K562 (cell line): ENCODE measurements at regions not wholly inside any gene's neighbourhood (a gene's known extent, or its start where the extent isn't known, plus 50 kb on each side); places are given as distances from the start of the nearest gene placed in this dataset.

ENCODE experiments used
- ATAC-seq: fragments of 200-7000 bp; cut with Tn5 transposase; 3 replicates; pipeline ENCODE4 v1.9.1; 2020; ENCODE audit warnings: moderate library complexity
- BruUV-seq: library from RNA; stranded (reverse); fragments of 400-500 nt; replicated peaks from 2 replicates; lab custom pipeline; 2021; lab: Mats Ljungman, UMichigan
- CTCF ChIA-PET: fragments of 300-600 bp; formaldehyde crosslinking; extraction: SDS; loops from one replicate; lab custom pipeline; 2021; ENCODE audit warnings: low intra/inter-chr PET ratio; lab: Yijun Ruan, JAX
- POLR2A ChIA-PET: fragments of 300-600, 350-650 bp; sonication (Branson Sonifier 250); formaldehyde crosslinking; extraction: SDS; loops from one replicate; lab custom pipeline; 2021; ENCODE audit warnings: antibody characterized with exemption, inconsistent platforms; lab: Yijun Ruan, JAX
- DNase-seq, 4 experiments: peaks; one replicate each; pipeline versions ENCODE4 v3.0.0 to v3.0.0-alpha.2; 2011 to 2018; ENCODE audit warnings: low spot score in 3 of 4, mixed read lengths in 3 of 4; ENCODE audit errors: extremely low read depth in 1 of 4
- FAIRE-seq: peaks from 2 replicates; lab custom pipeline; 2011; peaks lifted over from hg19 to GRCh38; lab: Jason Lieb, UNC
- H2AFZ ChIP-seq: 2 replicates; pipeline ENCODE4 v1.6.0; 2011; ENCODE audit warnings: low read depth, low read length, control low read depth, inconsistent platforms
- H3K27ac ChIP-seq: fragments of 200-600 bp; 3 replicates; pipeline ENCODE4 v1.8.0; 2011; ENCODE audit warnings: low read depth, mild to moderate bottlenecking, control low read depth, inconsistent platforms, low read length, moderate library complexity, mixed read lengths; ENCODE audit errors: extremely low read depth
- H3K27me3 ChIP-seq, 2 experiments: fragments of 300-600 bp in 1 of 2; 2 replicates in 1 of 2; 3 replicates in 1 of 2; pipeline versions ENCODE4 v1.6.0 to v1.8.0; 2011; ENCODE audit warnings: inconsistent platforms in 2 of 2, low read length in 2 of 2, mild to moderate bottlenecking in 1 of 2, mixed read lengths in 1 of 2, moderate library complexity in 1 of 2; ENCODE audit not compliant: control insufficient read depth in 2 of 2, insufficient read depth in 2 of 2
- H3K36me3 ChIP-seq: fragments of 300-600 bp; 3 replicates; pipeline ENCODE4 v1.8.0; 2011; ENCODE audit warnings: mild to moderate bottlenecking, low read length, inconsistent platforms; ENCODE audit not compliant: control insufficient read depth, insufficient read depth
- H3K4me1 ChIP-seq, 2 experiments: fragments of 200-600 bp in 1 of 2; replicated peaks in 1 of 2; 2 replicates in 1 of 2; 3 replicates in 1 of 2; pipeline versions ENCODE4 v1.5.1 to v1.8.0; 2011; ENCODE audit warnings: inconsistent platforms in 2 of 2, low read length in 2 of 2, mild to moderate bottlenecking in 1 of 2, mixed read lengths in 1 of 2, moderate library complexity in 1 of 2; ENCODE audit not compliant: control insufficient read depth in 2 of 2, insufficient read depth in 2 of 2
- H3K4me2 ChIP-seq: 2 replicates; pipeline ENCODE4 v1.6.1; 2011; ENCODE audit warnings: low read length, control low read depth, inconsistent platforms, mixed read lengths; ENCODE audit not compliant: insufficient read depth
- H3K4me3 ChIP-seq: fragments of 200-600 bp; sonication (generic), shearing (Covaris generic); 2 replicates; pipeline ENCODE4 v1.5.1; 2016; ENCODE audit warnings: control low read depth, inconsistent platforms
- H3K79me2 ChIP-seq: fragments of 200-600 bp; 3 replicates; pipeline ENCODE4 v1.8.0; 2011; ENCODE audit warnings: low read length, inconsistent platforms; ENCODE audit not compliant: control insufficient read depth, insufficient read depth
- H3K9ac ChIP-seq, 2 experiments: 2 replicates each; pipeline versions ENCODE4 v1.6.0 to v1.6.1; 2011; ENCODE audit warnings: low read depth in 2 of 2, low read length in 2 of 2, control low read depth in 1 of 2, inconsistent platforms in 1 of 2, mild to moderate bottlenecking in 1 of 2, mixed read lengths in 1 of 2; ENCODE audit not compliant: insufficient read depth in 1 of 2
- H3K9me1 ChIP-seq: one replicate; pipeline ENCODE4 v1.6.0; 2011; ENCODE audit warnings: inconsistent platforms, mild to moderate bottlenecking, low read length, moderate library complexity; ENCODE audit not compliant: control insufficient read depth, insufficient read depth
- H3K9me3 ChIP-seq: replicated peaks from 2 replicates; pipeline ENCODE4 v1.5.1; 2011; ENCODE audit warnings: low read depth, low read length, inconsistent platforms; ENCODE audit not compliant: control insufficient read depth, insufficient read depth
- H4K20me1 ChIP-seq: replicated peaks from 2 replicates; pipeline ENCODE4 v1.6.1; 2011; ENCODE audit warnings: low read length, inconsistent platforms, mixed read lengths; ENCODE audit not compliant: control insufficient read depth, insufficient read depth
- NFXL1 ChIP-seq: fragments of 450-650 bp; formaldehyde crosslinking; IDR thresholded peaks from 2 replicates; pipeline ENCODE4 v1.4.0; 2021; ENCODE audit warnings: mild to moderate bottlenecking
- NR3C1 ChIP-seq: sonication (generic); formaldehyde crosslinking; IDR thresholded peaks from 2 replicates; pipeline ENCODE4 v1.8.1; 2022; ENCODE audit warnings: missing genetic modification reagents
- POLR2B ChIP-seq: fragments of 450-650 bp; IDR thresholded peaks from 2 replicates; pipeline ENCODE4 v1.6.1; 2018; ENCODE audit warnings: low read depth; ENCODE audit not compliant: partially characterized antibody
- SIX5 ChIP-seq, 2 experiments: IDR thresholded peaks; 2 replicates each; pipeline ENCODE4 v1.6.1; 2011; ENCODE audit warnings: low read length in 2 of 2, borderline replicate concordance in 1 of 2, low read depth in 1 of 2, mild to moderate bottlenecking in 1 of 2, moderate library complexity in 1 of 2; ENCODE audit not compliant: insufficient read depth in 1 of 2
- TEAD2 ChIP-seq: fragments of 450-650 bp; IDR thresholded peaks from 2 replicates; pipeline ENCODE4 v1.6.1; 2016; ENCODE audit warnings: missing genetic modification characterization, control low read depth, missing compliant biosample characterization
- THRAP3 ChIP-seq: fragments of 450-650 bp; IDR thresholded peaks from 2 replicates; pipeline ENCODE4 v1.6.1; 2016; ENCODE audit warnings: mild to moderate bottlenecking, inconsistent platforms, borderline replicate concordance
- ZNF695 ChIP-seq: fragments of 450-650 bp; formaldehyde crosslinking; IDR thresholded peaks from 2 replicates; pipeline ENCODE4 v1.4.0; 2020; ENCODE audit warnings: mild to moderate bottlenecking, moderate library complexity
- ZNF785 ChIP-seq: fragments of 250-450 bp; sonication (Bioruptor Pico); IDR thresholded peaks from 2 replicates; pipeline ENCODE4 v1.4.0; 2020; ENCODE audit warnings: mild to moderate bottlenecking
- WGBS: fragments of 100-300 bp; shearing (Covaris generic); methylation state at CpG from one replicate; pipeline ENCODE4 v1.1.6; 2016; ENCODE audit warnings: low coverage, mixed read lengths; ENCODE audit not compliant: insufficient coverage; ENCODE audit errors: missing lambda C conversion rate; 5-methylcytosine and 5-hydroxymethylcytosine counted together
- in situ Hi-C: fragments of 300-500 bp; cut with MboI; formaldehyde crosslinking; loops from 4 replicates; pipeline ENCODE4 v1.15.0; 2018; ENCODE audit warnings: inconsistent platforms, mixed read lengths
- intact Hi-C: fragments of 100-400 bp; cut with micrococcal nuclease; formaldehyde crosslinking; loops from 2 replicates; pipeline ENCODE4 v1.14.2; 2022
- TF ChIP-seq, protein P1 (sequence below): IDR thresholded peaks from 2 replicates; pipeline ENCODE4 v1.6.1; 2011; ENCODE audit warnings: borderline replicate concordance, low read depth, mild to moderate bottlenecking, moderate library complexity, low read length; ENCODE audit not compliant: insufficient read depth, poor library complexity, severe bottlenecking

DNA sequence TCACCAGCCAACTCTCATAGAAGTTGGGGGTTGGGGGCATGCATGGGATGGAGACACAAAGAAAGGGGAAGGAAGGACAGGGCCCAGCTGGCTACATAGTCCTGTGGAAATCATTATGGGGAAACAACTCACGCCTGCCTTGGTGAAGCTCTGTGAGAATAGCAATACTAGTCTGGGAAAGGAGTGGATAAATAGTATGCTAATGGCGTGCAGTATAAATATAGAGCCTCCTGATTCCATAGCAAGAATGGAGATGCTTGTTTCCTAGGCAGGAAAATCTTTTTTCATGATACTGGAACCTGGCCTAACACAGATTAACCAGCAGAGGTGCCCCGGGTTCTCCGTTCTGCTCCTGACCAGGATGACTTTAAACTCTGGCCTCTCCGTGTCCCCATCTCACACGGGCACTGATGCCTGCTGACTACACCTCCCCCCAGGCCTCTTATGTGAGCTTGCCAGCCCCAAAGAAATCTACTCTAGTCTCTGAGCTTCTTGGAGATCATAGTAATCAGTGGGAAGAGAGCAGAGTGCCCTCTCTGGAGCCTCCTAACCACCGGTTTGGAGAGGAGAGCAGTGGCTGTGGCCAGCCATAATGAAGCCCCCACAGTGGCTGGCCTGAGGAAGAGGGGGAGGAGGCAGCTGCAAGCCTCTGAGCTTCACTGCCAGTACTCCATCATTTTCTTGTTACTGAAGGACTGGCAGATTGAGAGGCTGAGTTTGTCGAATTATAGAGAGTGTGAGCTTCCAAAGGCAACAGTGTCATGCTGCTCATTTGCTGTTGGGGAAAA, 355.0 kb upstream of the SEMA6D start:
- Histone ChIP-seq H3K27me3 (no peaks in the 10 kb centered on the region), H4K20me1 (no peaks in the 10 kb centered on the region), H3K4me1 (no peaks in the 10 kb centered on the region), H2AFZ (no peak overlapping the region), H3K9me3 (no peaks in the 10 kb centered on the region), H3K4me3 (no peak overlapping the region), H3K27ac (no peak overlapping the region; the same call in 2 of the 3 replicates), H3K36me3 (no peaks in the 10 kb centered on the region), H3K79me2 (no peaks in the 10 kb centered on the region), H3K4me2 (no peak overlapping the region), H3K9ac (no peak overlapping the region), H3K9me1 (no peaks in the 10 kb centered on the region)
- CTCF ChIA-PET: no interaction called here
- no TSS peak for BruUV-seq
- intact Hi-C loops (no loop called here), in situ Hi-C loops (no loop called here)
- no peak for TF ChIP-seq ZNF785 (CRISPR knock-in tag)
- no peak for TF ChIP-seq ZNF695 (CRISPR knock-in tag)
- no peak for TF ChIP-seq NFXL1
- TF ChIP-seq NR3C1 (CRISPR knock-in tag): no peak
- no peak for TF ChIP-seq POLR2B
- POLR2A ChIA-PET: no interaction called here
- no peak for FAIRE-seq
- 0% methylated on average over 8 of the region's 8 CpGs for WGBS
- no peak for ATAC-seq
- no peak for DNase-seq

DNA sequence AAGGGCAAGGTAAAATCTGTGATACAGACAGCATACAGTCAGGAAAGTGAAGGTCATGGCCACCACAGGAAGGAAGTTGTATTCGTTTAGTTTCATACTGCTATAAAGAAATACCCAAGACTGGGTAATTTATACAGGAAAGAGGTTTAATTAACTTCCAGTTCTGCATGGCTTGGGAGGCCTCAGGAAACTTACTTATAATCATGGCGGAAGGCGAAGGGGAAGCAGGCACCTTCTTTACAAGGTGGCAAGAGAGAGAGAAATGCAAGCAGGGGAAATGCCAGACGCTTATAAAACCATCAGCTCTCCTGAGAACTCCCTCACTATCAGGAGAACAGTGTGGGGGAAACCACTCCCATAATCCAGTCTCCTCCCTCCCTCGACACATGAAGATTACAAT, 353.7 kb upstream of the SEMA6D start:
- WGBS: 0% methylated on average over 5 of the region's 5 CpGs
- no peaks in the 10 kb centered on the region for H3K9me3 ChIP-seq
- H4K20me1 ChIP-seq: no peaks in the 10 kb centered on the region
- no peaks in the 10 kb centered on the region for H3K79me2 ChIP-seq
- H3K27me3 ChIP-seq: no peaks in the 10 kb centered on the region
- H3K4me3 ChIP-seq: no peak overlapping the region
- ChIA-PET CTCF (no interaction called here), POLR2A (no interaction called here)
- DNase-seq: no peak
- ATAC-seq: no peak
- intact Hi-C loops: no loop called here
- H3K27ac ChIP-seq: no peak overlapping the region
- FAIRE-seq: no peak
- H3K9me1 ChIP-seq: no peaks in the 10 kb centered on the region
- TF ChIP-seq SIX5 (IDR thresholded peaks at IDR 0.05; ENCODE audit: borderline replicate concordance in 1 of 2, insufficient read depth in 1 of 2, low read depth in 1 of 2, low read length in 2 of 2) (no peak), THRAP3 (no peak), TEAD2 (tag) (no peak)
- TF ChIP-seq, protein P1, sequence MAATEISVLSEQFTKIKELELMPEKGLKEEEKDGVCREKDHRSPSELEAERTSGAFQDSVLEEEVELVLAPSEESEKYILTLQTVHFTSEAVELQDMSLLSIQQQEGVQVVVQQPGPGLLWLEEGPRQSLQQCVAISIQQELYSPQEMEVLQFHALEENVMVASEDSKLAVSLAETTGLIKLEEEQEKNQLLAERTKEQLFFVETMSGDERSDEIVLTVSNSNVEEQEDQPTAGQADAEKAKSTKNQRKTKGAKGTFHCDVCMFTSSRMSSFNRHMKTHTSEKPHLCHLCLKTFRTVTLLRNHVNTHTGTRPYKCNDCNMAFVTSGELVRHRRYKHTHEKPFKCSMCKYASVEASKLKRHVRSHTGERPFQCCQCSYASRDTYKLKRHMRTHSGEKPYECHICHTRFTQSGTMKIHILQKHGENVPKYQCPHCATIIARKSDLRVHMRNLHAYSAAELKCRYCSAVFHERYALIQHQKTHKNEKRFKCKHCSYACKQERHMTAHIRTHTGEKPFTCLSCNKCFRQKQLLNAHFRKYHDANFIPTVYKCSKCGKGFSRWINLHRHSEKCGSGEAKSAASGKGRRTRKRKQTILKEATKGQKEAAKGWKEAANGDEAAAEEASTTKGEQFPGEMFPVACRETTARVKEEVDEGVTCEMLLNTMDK: no peak
- BruUV-seq: no TSS peak
- no peak overlapping the region for H2AFZ ChIP-seq
- no peak overlapping the region for H3K9ac ChIP-seq
- no peaks in the 10 kb centered on the region for H3K4me1 ChIP-seq
- H3K4me2 ChIP-seq: no peak overlapping the region
- in situ Hi-C loops: no loop called here
- no peaks in the 10 kb centered on the region for H3K36me3 ChIP-seq
